ENCODE measurements at regions not wholly inside any gene's neighbourhood (a gene's known extent, or its start where the extent isn't known, plus 50 kb on each side); places are given as distances from the start of the nearest gene placed in this dataset.

DNA sequence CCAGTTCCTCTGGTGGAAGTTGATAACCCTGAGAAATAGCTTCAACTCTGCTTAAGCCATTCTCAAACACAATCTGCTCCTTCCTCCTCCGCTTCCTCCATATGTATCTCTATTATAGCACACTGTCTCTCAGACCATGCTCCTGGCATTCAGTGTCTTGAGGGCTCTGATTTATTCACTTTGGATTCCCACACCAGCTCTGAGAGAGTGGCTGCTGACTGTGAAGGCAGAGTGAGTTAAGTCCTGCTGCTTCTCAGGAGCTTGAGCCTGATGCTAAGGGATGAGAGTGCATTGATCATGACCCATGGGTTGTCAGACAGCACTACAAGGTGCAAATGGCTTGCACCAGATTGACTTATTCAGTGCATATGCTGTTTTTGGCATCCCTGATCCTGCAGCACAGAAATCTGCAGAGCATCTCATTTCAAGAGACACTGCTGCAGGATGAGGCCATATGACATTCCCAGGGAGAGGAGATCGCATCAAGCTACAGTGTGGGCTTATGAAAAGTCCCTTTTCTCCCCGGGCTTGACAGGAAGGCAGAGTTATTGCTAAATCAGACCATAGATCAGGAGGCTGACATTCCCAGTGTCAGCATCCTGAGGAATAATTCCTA lies 500.5 kb upstream of the RAB6C start:
- DNase-seq (ENCODE audit: low read depth in 2 of 2) = no peak
- TF ChIP-seq, protein P1, sequence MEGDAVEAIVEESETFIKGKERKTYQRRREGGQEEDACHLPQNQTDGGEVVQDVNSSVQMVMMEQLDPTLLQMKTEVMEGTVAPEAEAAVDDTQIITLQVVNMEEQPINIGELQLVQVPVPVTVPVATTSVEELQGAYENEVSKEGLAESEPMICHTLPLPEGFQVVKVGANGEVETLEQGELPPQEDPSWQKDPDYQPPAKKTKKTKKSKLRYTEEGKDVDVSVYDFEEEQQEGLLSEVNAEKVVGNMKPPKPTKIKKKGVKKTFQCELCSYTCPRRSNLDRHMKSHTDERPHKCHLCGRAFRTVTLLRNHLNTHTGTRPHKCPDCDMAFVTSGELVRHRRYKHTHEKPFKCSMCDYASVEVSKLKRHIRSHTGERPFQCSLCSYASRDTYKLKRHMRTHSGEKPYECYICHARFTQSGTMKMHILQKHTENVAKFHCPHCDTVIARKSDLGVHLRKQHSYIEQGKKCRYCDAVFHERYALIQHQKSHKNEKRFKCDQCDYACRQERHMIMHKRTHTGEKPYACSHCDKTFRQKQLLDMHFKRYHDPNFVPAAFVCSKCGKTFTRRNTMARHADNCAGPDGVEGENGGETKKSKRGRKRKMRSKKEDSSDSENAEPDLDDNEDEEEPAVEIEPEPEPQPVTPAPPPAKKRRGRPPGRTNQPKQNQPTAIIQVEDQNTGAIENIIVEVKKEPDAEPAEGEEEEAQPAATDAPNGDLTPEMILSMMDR (IDR thresholded peaks at IDR 0.05; ENCODE audit: low read depth, low read length) = no peak
- H3K4me3 ChIP-seq (replicated peaks in 1 of 2; ENCODE audit: low read depth in 2 of 2, low read length in 2 of 2) = no peak overlapping the region

- TF ChIP-seq, protein P1 (IDR thresholded peaks at IDR 0.05; ENCODE audit: low read depth, low read length) = no peak
- DNase-seq (ENCODE audit: low read depth in 2 of 2) = no peak
- H3K4me3 ChIP-seq (replicated peaks in 1 of 2; ENCODE audit: low read depth in 2 of 2, low read length in 2 of 2) = no peak overlapping the region
Measured at GRCh38 chr2:129479892-129480291, 499.6 kb upstream of the RAB6C start.

GRCh38 chr2:129480790-129481189 lies 498.7 kb upstream of the RAB6C start:
- no peak for DNase-seq (ENCODE audit: low read depth in 2 of 2)
- H3K4me3 ChIP-seq (replicated peaks in 1 of 2; ENCODE audit: low read depth in 2 of 2, low read length in 2 of 2) = no peak overlapping the region
- TF ChIP-seq, protein P1 (IDR thresholded peaks at IDR 0.05; ENCODE audit: low read depth, low read length) = no peak

- no peak for DNase-seq (ENCODE audit: low read depth in 2 of 2)
- no peak overlapping the region for H3K4me3 ChIP-seq (replicated peaks in 1 of 2; ENCODE audit: low read depth in 2 of 2, low read length in 2 of 2)
- TF ChIP-seq, protein P1 (IDR thresholded peaks at IDR 0.05; ENCODE audit: low read depth, low read length) = no peak
Measured at GRCh38 chr2:129481306-129482219, 497.9 kb upstream of the RAB6C start.

DNA sequence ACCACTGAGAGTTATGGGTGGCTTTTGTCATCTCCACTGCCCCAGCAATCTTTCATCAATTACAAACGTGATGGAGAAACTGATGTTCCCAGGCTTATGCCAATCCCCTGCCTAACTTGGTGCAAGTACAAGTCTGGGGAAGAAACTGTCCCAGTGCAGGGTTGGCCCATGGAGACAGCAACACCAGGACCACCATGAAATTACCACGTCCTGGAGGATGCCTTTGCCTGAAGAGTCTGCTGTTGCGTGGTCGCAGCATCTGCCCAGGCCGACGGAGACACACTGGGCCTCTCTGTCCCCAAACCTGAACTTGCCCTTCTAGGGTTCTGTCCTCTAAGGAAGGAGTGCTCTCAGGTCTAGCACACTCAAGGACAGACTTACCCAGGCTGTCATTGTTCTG lies 496.8 kb upstream of the RAB6C start:
- TF ChIP-seq, protein P1 (IDR thresholded peaks at IDR 0.05; ENCODE audit: low read depth, low read length) = no peak
- no peak overlapping the region for H3K4me3 ChIP-seq (replicated peaks in 1 of 2; ENCODE audit: low read depth in 2 of 2, low read length in 2 of 2)
- DNase-seq (ENCODE audit: low read depth in 2 of 2) = no peak

- TF ChIP-seq, protein P1 (IDR thresholded peaks at IDR 0.05; ENCODE audit: low read depth, low read length) = no peak
- no peak overlapping the region for H3K4me3 ChIP-seq (replicated peaks in 1 of 2; ENCODE audit: low read depth in 2 of 2, low read length in 2 of 2)
- DNase-seq (ENCODE audit: low read depth in 2 of 2) = no peak
Measured at GRCh38 chr2:129483366-129483765, 496.1 kb upstream of the RAB6C start.
